H9 (cell line): ENCODE measurements at regions not wholly inside any gene's neighbourhood (a gene's known extent, or its start where the extent isn't known, plus 50 kb on each side); places are given as distances from the start of the nearest gene placed in this dataset.

Source experiments
- DNase-seq: peaks from one replicate; pipeline ENCODE4 v3.0.0-alpha.2; 2017
- H2AFZ ChIP-seq: one replicate; pipeline ENCODE4 v1.6.1; 2013; ENCODE audit warnings: mild to moderate bottlenecking, low read length, control low read depth, moderate library complexity
- H2AK5ac ChIP-seq: 2 replicates; pipeline ENCODE4 v1.6.1; 2013; ENCODE audit warnings: low read length, control low read depth, mixed read lengths; ENCODE audit not compliant: insufficient read length
- H2BK120ac ChIP-seq: one replicate; pipeline ENCODE4 v1.6.1; 2013; ENCODE audit warnings: low read depth, mild to moderate bottlenecking, low read length, control low read depth, inconsistent platforms; ENCODE audit not compliant: poor library complexity, severe bottlenecking
- H2BK12ac ChIP-seq: 2 replicates; pipeline ENCODE4 v1.6.1; 2013; ENCODE audit warnings: low read length, control low read depth, mixed read lengths, low read depth; ENCODE audit not compliant: insufficient read length
- H2BK15ac ChIP-seq: 2 replicates; pipeline ENCODE4 v1.6.1; 2013; ENCODE audit warnings: low read depth, low read length, control low read depth
- H2BK20ac ChIP-seq: one replicate; pipeline ENCODE4 v1.6.1; 2013; ENCODE audit warnings: low read depth, mild to moderate bottlenecking, low read length, control low read depth, inconsistent platforms; ENCODE audit not compliant: poor library complexity, severe bottlenecking
- H2BK5ac ChIP-seq: 2 replicates; pipeline ENCODE4 v1.6.1; 2013; ENCODE audit warnings: low read length, control low read depth, mixed read lengths; ENCODE audit not compliant: insufficient read length
- H3K14ac ChIP-seq: 2 replicates; pipeline ENCODE4 v1.6.1; 2013; ENCODE audit warnings: low read length, control low read depth; ENCODE audit not compliant: insufficient read depth
- H3K18ac ChIP-seq: 2 replicates; pipeline ENCODE4 v1.6.1; 2013; ENCODE audit warnings: low read depth, mild to moderate bottlenecking, mixed read lengths, low read length, control low read depth; ENCODE audit not compliant: insufficient read length
- H3K23ac ChIP-seq: 2 replicates; pipeline ENCODE4 v1.6.1; 2013; ENCODE audit warnings: low read length, control low read depth, mixed read lengths, low read depth; ENCODE audit not compliant: insufficient read length
- H3K23me2 ChIP-seq: 2 replicates; pipeline ENCODE4 v1.6.1; 2013; ENCODE audit warnings: low read depth, mild to moderate bottlenecking, mixed read lengths, low read length, control low read depth; ENCODE audit not compliant: insufficient read length, poor library complexity, severe bottlenecking
- H3K27ac ChIP-seq: 2 replicates; pipeline ENCODE4 v1.5.1; 2013; ENCODE audit warnings: low read length, control low read depth, mixed read lengths, low read depth; ENCODE audit not compliant: insufficient read length
- H3K27me3 ChIP-seq: 2 replicates; pipeline ENCODE4 v1.6.1; 2013; ENCODE audit warnings: low read length, control low read depth, inconsistent platforms; ENCODE audit not compliant: insufficient read depth
- H3K4ac ChIP-seq: 2 replicates; pipeline ENCODE4 v1.6.1; 2013; ENCODE audit warnings: low read depth, mild to moderate bottlenecking, control low read depth, inconsistent platforms, low read length, moderate library complexity
- H3K4me1 ChIP-seq: 2 replicates; pipeline ENCODE4 v1.6.1; 2013; ENCODE audit warnings: low read length, control low read depth, inconsistent platforms; ENCODE audit not compliant: insufficient read depth
- H3K4me2 ChIP-seq: 2 replicates; pipeline ENCODE4 v1.6.1; 2013; ENCODE audit warnings: low read length, control low read depth, mixed read lengths; ENCODE audit not compliant: insufficient read length, insufficient read depth
- H3K56ac ChIP-seq: 2 replicates; pipeline ENCODE4 v1.6.1; 2013; ENCODE audit warnings: low read depth, mild to moderate bottlenecking, mixed read lengths, low read length, control low read depth; ENCODE audit not compliant: insufficient read length
- H3K79me1 ChIP-seq: 2 replicates; pipeline ENCODE4 v1.6.1; 2013; ENCODE audit warnings: low read depth, mild to moderate bottlenecking, moderate library complexity, low read length, control low read depth, inconsistent platforms; ENCODE audit not compliant: insufficient read depth, poor library complexity, severe bottlenecking
- H3K79me2 ChIP-seq: 2 replicates; pipeline ENCODE4 v1.6.1; 2013; ENCODE audit warnings: low read length, control low read depth, inconsistent platforms; ENCODE audit not compliant: insufficient read depth
- H3K9ac ChIP-seq: 2 replicates; pipeline ENCODE4 v1.6.1; 2013; ENCODE audit warnings: low read length, control low read depth, mixed read lengths; ENCODE audit not compliant: insufficient read length; ENCODE audit errors: extremely low read depth
- H3K9me3 ChIP-seq: one replicate; pipeline ENCODE4 v1.6.1; 2013; ENCODE audit warnings: low read depth, low read length, inconsistent platforms; ENCODE audit not compliant: control insufficient read depth
- H3T11ph ChIP-seq: one replicate; pipeline ENCODE4 v1.6.1; 2013; ENCODE audit warnings: mild to moderate bottlenecking, low read length, control low read depth, inconsistent platforms
- H4K20me1 ChIP-seq: one replicate; pipeline ENCODE4 v1.6.1; 2013; ENCODE audit not compliant: control insufficient read depth, insufficient read length, insufficient read depth
- H4K5ac ChIP-seq: 2 replicates; pipeline ENCODE4 v1.6.1; 2013; ENCODE audit warnings: low read depth, mild to moderate bottlenecking, mixed read lengths, low read length, control low read depth; ENCODE audit not compliant: insufficient read length
- H4K8ac ChIP-seq: replicated peaks from 2 replicates; pipeline ENCODE4 v1.6.1; 2013; ENCODE audit warnings: low read length, control low read depth, mixed read lengths, low read depth; ENCODE audit not compliant: insufficient read length
- H4K91ac ChIP-seq: 2 replicates; pipeline ENCODE4 v1.6.1; 2013; ENCODE audit warnings: low read depth, mild to moderate bottlenecking, moderate library complexity, mixed read lengths, low read length, control low read depth; ENCODE audit not compliant: insufficient read length
- H3K27ac Mint-ChIP-seq, 3 experiments: 2 replicates in 2 of 3; 3 replicates in 1 of 3; pipeline ENCODE4 v1.8.0; 2020 to 2021; ENCODE audit warnings: mixed read lengths in 3 of 3, mild to moderate bottlenecking in 1 of 3, moderate library complexity in 1 of 3
- H3K27me3 Mint-ChIP-seq: 2 replicates; pipeline ENCODE4 v1.8.0; 2021; ENCODE audit warnings: low read depth, mild to moderate bottlenecking, moderate library complexity, mixed read lengths
- H3K36me3 Mint-ChIP-seq, 3 experiments: 2 replicates in 2 of 3; 3 replicates in 1 of 3; pipeline ENCODE4 v1.8.0; 2020 to 2021; ENCODE audit warnings: low read depth in 3 of 3, mixed read lengths in 3 of 3; ENCODE audit not compliant: insufficient read depth in 1 of 3
- H3K4me1 Mint-ChIP-seq, 2 experiments: 2 replicates each; pipeline ENCODE4 v1.8.0; 2020; ENCODE audit warnings: mixed read lengths in 2 of 2
- H3K4me3 Mint-ChIP-seq, 2 experiments: 2 replicates in 1 of 2; 3 replicates in 1 of 2; pipeline ENCODE4 v1.8.0; 2020 to 2021; ENCODE audit warnings: mild to moderate bottlenecking in 2 of 2, mixed read lengths in 2 of 2, moderate library complexity in 1 of 2
- H3K9me3 Mint-ChIP-seq, 2 experiments: 2 replicates in 1 of 2; 3 replicates in 1 of 2; pipeline ENCODE4 v1.8.0; 2020; ENCODE audit warnings: mild to moderate bottlenecking in 2 of 2, mixed read lengths in 2 of 2, moderate library complexity in 1 of 2
- CTCF ChIP-seq: fragments of 200-600 bp; sonication (generic); conservative IDR thresholded peaks from 3 replicates; pipeline ENCODE4 v1.8.0; 2021; ENCODE audit warnings: antibody characterized with exemption, mild to moderate bottlenecking
- WGBS: extraction: QIAGEN DNeasy Blood & Tissue Kit; methylation state at CpG from one replicate; pipeline ENCODE4 v1.1.7; 2013; ENCODE audit warnings: missing lambda C conversion rate, low lambda C conversion rate, mixed read lengths; ENCODE audit not compliant: insufficient read length; ENCODE audit errors: extremely low coverage; 5-methylcytosine and 5-hydroxymethylcytosine counted together

- Histone ChIP-seq H3K18ac (no peak overlapping the region), H3K4ac (no peak overlapping the region), H3K79me1 (no peaks in the 10 kb centered on the region), H3K23ac (no peak overlapping the region), H2BK5ac (no peak overlapping the region), H3K79me2 (no peaks in the 10 kb centered on the region), H3K14ac (no peak overlapping the region), H3K9me3 (no peaks in the 10 kb centered on the region), H2BK20ac (no peak overlapping the region), H4K91ac (no peak overlapping the region), H3T11ph (no peak overlapping the region), H3K27ac (no peak overlapping the region), H2AK5ac (no peak overlapping the region), H3K27me3 (no peaks in the 10 kb centered on the region), H3K56ac (no peak overlapping the region), H3K4me2 (no peak overlapping the region), H2BK12ac (no peak overlapping the region), H2BK120ac (no peak overlapping the region), H3K4me1 (peaks cover 4% of the 10 kb centered on the region; the same call in 1 of the 2 replicates), H2BK15ac (no peak overlapping the region), H3K9ac (no peak overlapping the region), H4K20me1 (no peaks in the 10 kb centered on the region), H2AFZ (no peak overlapping the region), H4K8ac (no peak overlapping the region), H4K5ac (no peak overlapping the region), H3K23me2 (peaks cover 8% of the 10 kb centered on the region)
- H3K27me3 Mint-ChIP-seq: no peaks in the 10 kb centered on the region
- peaks cover 12 to 14% of the 10 kb centered on the region in 2 experiments for H3K4me1 Mint-ChIP-seq
- peaks cover 0 to 6% (median 2%) of the 10 kb centered on the region in 3 experiments; a peak in 6 of 7 replicates for H3K36me3 Mint-ChIP-seq
- H3K4me3 Mint-ChIP-seq: no peak overlapping the region; a peak in 1 of 5 replicates
- no peak for DNase-seq
- no CpG with 5 or more reads among the region's 3 CpGs for WGBS
- no peak for TF ChIP-seq CTCF
- H3K9me3 Mint-ChIP-seq: peaks cover 3 to 7% of the 10 kb centered on the region in 2 experiments; a peak in 4 of 5 replicates
- peak overlapping the region in 1 of 3 experiments; percentile 79; a peak in 1 of 7 replicates for H3K27ac Mint-ChIP-seq
Measured at GRCh38 chr5:134468921-134469400, 56.5 kb upstream of the JADE2 start.
